ENCODE measurements at regions not wholly inside any gene's neighbourhood (a gene's known extent, or its start where the extent isn't known, plus 50 kb on each side); places are given as distances from the start of the nearest gene placed in this dataset.
"Not testable (repeated sequence)": the region's sequence is repeated elsewhere in the genome, so short reads cannot be mapped to it uniquely, and the experiment has no call there.

DNA sequence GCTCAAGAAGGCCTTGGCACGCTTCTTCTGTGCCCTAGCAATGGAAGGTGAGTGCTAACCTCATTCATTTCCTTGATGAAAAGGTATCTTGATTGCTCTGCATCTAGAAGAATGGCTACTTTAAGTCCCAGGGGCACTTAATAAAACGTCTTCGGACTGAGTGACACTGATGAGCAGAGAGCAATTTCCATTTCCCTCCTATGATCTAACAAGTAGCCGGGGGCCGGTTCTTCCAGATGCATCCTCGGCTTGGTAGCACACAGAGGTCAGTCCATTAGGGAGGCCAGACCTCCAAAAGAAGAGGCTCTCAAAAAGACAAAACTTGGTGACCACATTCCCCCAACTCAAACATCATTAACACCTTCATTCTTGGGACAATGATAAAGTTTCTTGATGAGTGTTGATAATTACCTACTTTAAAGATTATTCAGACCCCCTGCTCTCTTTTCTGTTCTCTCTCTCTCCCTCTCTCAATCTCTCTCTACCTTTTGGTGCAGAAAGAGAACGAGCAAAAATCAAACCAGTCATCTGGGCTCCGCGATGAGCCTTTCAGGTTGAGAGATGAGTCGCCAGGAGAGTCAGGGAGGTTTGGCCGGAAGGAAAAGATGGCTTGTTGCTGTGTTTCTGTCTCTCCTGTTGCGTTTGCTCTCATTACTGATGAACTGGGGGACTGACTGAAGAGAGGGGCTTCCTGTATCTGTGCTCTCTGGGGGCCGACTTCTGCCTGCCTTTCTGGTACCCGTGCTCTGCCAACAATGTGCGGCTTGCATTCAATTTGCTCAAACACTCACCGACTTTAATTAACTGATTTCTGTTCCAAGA, 91.1 kb downstream of the LYZL1 start:
- TF ChIP-seq, protein P1, sequence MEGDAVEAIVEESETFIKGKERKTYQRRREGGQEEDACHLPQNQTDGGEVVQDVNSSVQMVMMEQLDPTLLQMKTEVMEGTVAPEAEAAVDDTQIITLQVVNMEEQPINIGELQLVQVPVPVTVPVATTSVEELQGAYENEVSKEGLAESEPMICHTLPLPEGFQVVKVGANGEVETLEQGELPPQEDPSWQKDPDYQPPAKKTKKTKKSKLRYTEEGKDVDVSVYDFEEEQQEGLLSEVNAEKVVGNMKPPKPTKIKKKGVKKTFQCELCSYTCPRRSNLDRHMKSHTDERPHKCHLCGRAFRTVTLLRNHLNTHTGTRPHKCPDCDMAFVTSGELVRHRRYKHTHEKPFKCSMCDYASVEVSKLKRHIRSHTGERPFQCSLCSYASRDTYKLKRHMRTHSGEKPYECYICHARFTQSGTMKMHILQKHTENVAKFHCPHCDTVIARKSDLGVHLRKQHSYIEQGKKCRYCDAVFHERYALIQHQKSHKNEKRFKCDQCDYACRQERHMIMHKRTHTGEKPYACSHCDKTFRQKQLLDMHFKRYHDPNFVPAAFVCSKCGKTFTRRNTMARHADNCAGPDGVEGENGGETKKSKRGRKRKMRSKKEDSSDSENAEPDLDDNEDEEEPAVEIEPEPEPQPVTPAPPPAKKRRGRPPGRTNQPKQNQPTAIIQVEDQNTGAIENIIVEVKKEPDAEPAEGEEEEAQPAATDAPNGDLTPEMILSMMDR (IDR thresholded peaks at IDR 0.05; ENCODE audit: poor library complexity, severe bottlenecking): not testable (repeated sequence)
- not testable (repeated sequence) for TF ChIP-seq EZH2 (IDR thresholded peaks at IDR 0.05; ENCODE audit: borderline replicate concordance, insufficient read depth, low read length, poor library complexity, severe bottlenecking); EP300 (conservative IDR thresholded peaks at IDR 0.05; ENCODE audit: poor library complexity, severe bottlenecking); RAD21 (conservative IDR thresholded peaks at IDR 0.05); MXI1 (conservative IDR thresholded peaks at IDR 0.05; ENCODE audit: poor library complexity, severe bottlenecking); POLR2AphosphoS5 (IDR thresholded peaks at IDR 0.05); TAF1 (IDR thresholded peaks at IDR 0.05; ENCODE audit: low read depth); SMC3 (conservative IDR thresholded peaks at IDR 0.05; ENCODE audit: poor library complexity)
- TF ChIP-seq, protein P2, sequence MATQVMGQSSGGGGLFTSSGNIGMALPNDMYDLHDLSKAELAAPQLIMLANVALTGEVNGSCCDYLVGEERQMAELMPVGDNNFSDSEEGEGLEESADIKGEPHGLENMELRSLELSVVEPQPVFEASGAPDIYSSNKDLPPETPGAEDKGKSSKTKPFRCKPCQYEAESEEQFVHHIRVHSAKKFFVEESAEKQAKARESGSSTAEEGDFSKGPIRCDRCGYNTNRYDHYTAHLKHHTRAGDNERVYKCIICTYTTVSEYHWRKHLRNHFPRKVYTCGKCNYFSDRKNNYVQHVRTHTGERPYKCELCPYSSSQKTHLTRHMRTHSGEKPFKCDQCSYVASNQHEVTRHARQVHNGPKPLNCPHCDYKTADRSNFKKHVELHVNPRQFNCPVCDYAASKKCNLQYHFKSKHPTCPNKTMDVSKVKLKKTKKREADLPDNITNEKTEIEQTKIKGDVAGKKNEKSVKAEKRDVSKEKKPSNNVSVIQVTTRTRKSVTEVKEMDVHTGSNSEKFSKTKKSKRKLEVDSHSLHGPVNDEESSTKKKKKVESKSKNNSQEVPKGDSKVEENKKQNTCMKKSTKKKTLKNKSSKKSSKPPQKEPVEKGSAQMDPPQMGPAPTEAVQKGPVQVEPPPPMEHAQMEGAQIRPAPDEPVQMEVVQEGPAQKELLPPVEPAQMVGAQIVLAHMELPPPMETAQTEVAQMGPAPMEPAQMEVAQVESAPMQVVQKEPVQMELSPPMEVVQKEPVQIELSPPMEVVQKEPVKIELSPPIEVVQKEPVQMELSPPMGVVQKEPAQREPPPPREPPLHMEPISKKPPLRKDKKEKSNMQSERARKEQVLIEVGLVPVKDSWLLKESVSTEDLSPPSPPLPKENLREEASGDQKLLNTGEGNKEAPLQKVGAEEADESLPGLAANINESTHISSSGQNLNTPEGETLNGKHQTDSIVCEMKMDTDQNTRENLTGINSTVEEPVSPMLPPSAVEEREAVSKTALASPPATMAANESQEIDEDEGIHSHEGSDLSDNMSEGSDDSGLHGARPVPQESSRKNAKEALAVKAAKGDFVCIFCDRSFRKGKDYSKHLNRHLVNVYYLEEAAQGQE (IDR thresholded peaks at IDR 0.05; ENCODE audit: borderline replicate concordance): not testable (repeated sequence)

Data from neural cell (in vitro differentiated cells).